ENCODE measurements at regions not wholly inside any gene's neighbourhood (a gene's known extent, or its start where the extent isn't known, plus 50 kb on each side); places are given as distances from the start of the nearest gene placed in this dataset.

DNA sequence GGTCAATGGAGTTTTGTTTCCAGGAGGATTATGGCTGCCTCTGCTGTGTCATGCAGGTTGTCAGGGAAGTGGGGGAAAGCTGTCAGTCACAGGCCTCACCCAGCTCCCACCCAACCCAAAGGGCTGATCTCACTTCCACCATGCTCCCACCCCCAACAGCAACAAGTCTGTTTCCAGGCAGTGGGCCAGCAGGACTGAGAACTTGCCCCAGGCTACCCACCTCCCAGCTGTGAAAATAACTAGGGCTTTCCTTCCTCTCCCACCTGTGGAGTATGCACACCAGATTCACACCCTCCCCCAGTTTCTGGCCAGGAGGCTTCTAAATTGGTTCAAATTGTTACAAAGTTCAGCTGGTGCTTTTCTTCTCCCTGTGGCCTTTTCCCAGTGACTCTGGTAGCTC is 95.6 kb upstream of the ACVR1 start:
- DNase-seq (ENCODE audit: low read depth) = no peak
- TF ChIP-seq, protein P1, sequence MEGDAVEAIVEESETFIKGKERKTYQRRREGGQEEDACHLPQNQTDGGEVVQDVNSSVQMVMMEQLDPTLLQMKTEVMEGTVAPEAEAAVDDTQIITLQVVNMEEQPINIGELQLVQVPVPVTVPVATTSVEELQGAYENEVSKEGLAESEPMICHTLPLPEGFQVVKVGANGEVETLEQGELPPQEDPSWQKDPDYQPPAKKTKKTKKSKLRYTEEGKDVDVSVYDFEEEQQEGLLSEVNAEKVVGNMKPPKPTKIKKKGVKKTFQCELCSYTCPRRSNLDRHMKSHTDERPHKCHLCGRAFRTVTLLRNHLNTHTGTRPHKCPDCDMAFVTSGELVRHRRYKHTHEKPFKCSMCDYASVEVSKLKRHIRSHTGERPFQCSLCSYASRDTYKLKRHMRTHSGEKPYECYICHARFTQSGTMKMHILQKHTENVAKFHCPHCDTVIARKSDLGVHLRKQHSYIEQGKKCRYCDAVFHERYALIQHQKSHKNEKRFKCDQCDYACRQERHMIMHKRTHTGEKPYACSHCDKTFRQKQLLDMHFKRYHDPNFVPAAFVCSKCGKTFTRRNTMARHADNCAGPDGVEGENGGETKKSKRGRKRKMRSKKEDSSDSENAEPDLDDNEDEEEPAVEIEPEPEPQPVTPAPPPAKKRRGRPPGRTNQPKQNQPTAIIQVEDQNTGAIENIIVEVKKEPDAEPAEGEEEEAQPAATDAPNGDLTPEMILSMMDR (IDR thresholded peaks at IDR 0.05; ENCODE audit: low read length, missing control alignments) = no peak
- no peak overlapping the region for H3K4me3 ChIP-seq (replicated peaks; ENCODE audit: low read depth, low read length)

DNA sequence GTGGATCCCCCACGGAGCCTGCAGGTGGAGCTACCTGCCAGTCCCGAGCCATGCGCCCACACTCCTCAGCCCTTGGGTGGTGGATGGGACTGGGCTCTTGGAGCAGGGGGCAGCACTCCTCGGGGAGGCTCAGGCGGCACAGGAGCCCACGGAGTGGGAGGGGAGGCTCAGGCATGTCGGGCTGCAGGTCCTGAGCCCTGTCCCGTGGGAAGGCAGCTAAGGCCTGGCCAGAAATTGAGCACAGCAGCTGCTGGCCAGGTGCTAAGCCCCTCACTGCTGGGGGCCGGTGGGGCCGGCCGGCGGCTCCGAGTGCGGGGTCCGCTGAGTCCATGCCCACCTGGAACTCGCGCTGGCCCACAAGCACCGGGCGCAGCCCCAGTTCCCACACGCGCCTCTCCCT is 91.7 kb upstream of the ACVR1 start:
- no peak overlapping the region for H3K4me3 ChIP-seq (replicated peaks; ENCODE audit: low read depth, low read length)
- no peak for DNase-seq (ENCODE audit: low read depth)
- TF ChIP-seq, protein P1 (IDR thresholded peaks at IDR 0.05; ENCODE audit: low read length, missing control alignments) = no peak

DNA sequence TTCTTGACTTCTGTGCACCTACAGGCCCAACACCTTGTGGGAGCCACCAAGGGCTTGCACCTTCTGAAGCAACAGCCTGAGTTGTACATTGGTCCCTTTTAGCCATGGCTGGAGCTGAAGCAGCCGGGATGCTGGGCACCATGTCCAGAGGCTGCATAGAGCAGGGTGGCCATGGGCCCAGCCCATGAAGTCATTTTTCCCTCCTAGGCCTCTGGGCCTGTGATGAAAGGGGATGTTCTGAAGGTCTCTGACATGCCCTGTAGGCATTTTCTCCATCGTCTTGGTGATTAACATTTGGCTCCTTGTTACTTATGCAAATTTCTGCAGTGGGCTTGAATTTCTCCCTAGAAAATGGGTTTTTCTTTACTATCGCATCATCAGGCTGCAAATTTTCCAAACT is 83.1 kb upstream of the ACVR1 start:
- H3K4me3 ChIP-seq (replicated peaks; ENCODE audit: low read depth, low read length) = no peak overlapping the region
- DNase-seq (ENCODE audit: low read depth) = no peak
- TF ChIP-seq, protein P1 (IDR thresholded peaks at IDR 0.05; ENCODE audit: low read length, missing control alignments) = no peak

DNA sequence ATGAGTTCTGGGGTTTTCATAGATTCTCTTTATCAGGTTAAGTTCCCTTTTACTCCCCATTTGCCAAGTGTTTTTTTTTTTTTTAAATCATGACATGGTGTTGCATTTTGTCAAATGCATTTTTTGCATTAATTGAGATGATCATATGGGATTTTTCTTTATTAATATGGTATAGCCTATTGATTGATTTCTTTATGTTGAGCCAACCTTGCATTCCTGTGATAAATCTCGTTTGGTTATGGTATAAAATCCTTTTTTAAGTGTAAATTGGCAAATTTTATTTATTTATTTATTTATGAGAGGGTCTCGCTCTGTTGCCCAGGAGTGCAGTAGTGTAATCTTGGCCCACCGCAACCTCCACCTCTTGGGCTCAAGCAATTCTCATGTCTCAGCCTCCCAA is 81.5 kb upstream of the ACVR1 start:
- H3K4me3 ChIP-seq (replicated peaks; ENCODE audit: low read depth, low read length) = no peak overlapping the region
- DNase-seq (ENCODE audit: low read depth) = no peak
- TF ChIP-seq, protein P1 (IDR thresholded peaks at IDR 0.05; ENCODE audit: low read length, missing control alignments) = no peak

DNA sequence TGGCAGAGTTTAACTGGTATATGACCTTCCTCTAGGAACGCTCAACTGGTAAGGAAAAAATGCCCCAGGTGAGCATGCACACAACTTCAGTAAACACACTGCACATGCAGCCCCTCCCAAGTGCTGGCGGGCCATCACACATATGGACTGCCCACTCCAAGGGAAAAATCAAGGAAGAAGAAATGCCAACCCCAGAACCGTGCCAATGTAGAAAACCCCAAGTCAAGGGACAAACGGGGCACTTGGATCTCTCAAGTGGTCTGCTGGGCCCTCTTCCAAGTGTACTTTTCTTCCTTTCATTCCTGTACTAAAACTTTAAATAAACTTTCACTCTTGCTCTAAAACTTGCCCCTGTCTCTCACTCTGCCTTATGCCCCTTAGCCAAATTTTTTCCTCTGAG is 76.4 kb upstream of the ACVR1 start:
- TF ChIP-seq, protein P1 (IDR thresholded peaks at IDR 0.05; ENCODE audit: low read length, missing control alignments) = no peak
- no peak for DNase-seq (ENCODE audit: low read depth)
- H3K4me3 ChIP-seq (replicated peaks; ENCODE audit: low read depth, low read length) = no peak overlapping the region

DNA sequence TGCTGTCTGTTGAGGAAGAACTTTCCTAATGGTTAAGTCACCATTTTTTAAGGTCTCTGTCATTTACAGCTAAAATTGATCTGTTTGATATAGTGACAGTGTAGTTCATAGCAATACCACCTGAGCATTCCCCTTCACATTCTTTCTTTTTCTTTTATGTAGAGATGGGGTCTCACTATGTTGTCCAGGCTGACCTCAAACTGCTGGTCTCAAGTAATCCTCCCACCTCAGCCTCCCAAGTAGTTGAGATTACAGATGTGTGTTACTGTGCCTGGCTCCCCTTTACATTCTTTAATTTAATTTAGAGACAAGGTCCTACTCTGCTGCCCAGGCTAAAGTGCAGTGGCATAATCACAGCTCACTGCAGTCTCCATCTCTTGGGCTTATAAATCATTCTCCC is 72.7 kb upstream of the ACVR1 start:
- no peak for DNase-seq (ENCODE audit: low read depth)
- H3K4me3 ChIP-seq (replicated peaks; ENCODE audit: low read depth, low read length) = no peak overlapping the region
- TF ChIP-seq, protein P1 (IDR thresholded peaks at IDR 0.05; ENCODE audit: low read length, missing control alignments) = no peak

DNA sequence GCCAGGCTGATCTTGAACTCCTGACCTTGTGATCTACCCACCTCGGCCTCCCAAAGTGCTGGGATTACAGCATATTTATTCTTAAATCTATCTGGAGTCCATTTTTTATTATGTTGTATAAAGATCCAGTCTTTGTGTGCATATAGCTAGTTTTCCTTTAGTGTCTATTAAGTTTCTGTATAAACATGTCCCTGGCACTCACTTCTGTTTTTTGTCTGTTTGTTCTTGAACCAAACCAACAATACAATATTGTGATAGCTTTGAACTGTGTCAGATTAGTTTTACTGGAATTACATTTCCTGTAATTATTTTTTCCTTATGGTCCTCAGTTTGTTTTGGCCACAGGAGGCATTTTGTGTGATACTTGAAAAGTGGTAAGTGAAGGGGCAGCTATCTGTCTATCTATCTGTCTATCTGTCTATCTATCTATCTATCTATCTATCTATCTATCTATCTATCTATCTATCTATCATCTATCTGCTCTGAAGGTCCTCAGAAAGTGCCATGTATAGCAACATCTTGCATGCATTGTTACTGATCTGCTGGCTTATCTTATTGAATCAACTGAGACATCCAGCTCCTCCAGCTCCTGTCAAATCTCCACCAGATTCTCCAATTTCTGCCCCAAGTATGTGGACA is 70.9 kb upstream of the ACVR1 start:
- DNase-seq (ENCODE audit: low read depth) = no peak
- no peak overlapping the region for H3K4me3 ChIP-seq (replicated peaks; ENCODE audit: low read depth, low read length)
- TF ChIP-seq, protein P1 (IDR thresholded peaks at IDR 0.05; ENCODE audit: low read length, missing control alignments) = no peak

All from fibroblast of pulmonary artery (primary cell).